NCI-H1694 treated with DMSO at 0.1 percent for 48 hours (cell line): ENCODE measurements at regions not wholly inside any gene's neighbourhood (a gene's known extent, or its start where the extent isn't known, plus 50 kb on each side); places are given as distances from the start of the nearest gene placed in this dataset.

Source experiments
- DNase-seq: peaks from one replicate; lab custom pipeline; 2025; lab: John Stamatoyannopoulos, UW

DNA sequence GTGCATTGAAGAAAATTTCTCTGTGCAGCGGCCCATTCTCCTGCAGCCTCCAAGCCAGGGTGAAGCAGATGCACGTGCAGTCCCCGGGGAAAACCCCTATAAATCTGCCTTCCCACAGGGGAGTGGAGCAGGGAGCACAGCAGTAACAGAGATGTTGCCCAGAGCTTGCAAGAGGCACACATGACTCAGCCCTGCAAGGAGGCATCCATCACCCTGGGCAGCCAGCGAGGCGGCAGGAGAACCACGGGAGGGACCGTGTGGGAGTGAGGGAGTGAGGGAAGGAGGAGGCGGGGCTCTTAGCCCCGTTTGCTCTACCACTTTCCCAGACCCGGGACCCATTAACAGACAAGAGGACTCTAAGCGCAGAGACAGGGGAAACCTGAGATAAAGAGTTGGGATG is 96.2 kb upstream of the ARAP3 start:
- no peak for DNase-seq

DNA sequence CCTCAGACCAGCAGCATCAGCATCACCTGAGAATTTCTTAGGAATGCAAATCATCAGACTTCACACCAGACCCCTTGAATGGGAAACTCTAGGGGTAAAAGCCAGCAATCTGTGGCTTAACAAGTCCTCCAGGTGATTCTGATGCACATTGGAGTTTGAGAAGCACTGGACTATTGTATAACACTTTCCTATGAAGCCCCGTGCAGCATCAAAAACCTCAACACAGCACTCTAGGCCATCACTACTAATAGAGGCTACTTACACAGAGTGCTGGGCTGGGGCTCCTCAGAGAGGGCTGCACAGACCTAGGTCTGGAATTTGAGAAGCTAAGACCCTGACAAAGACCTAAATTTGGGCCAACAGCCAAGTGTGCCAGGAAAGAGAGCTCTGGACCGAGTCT is 95.7 kb upstream of the ARAP3 start:
- no peak for DNase-seq

DNA sequence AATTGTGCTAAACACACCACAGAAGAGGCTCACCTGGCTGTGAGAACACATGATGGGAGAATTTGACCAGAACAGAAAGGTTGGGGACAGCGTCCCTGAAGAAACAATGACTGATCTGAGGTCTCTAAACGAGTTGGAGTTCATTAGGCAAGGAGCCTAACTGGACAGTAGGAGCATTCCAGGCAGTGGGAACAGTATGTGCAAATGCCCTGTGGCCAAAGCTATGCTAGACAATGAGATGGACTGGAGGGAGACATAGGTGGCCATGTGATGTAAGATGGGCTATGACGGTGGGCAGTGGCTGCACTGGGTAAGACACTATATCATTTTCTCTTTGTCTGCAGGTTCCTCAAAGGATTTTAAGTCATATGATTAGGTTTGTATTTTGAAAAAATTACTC is 95.1 kb upstream of the ARAP3 start:
- no peak for DNase-seq

DNA sequence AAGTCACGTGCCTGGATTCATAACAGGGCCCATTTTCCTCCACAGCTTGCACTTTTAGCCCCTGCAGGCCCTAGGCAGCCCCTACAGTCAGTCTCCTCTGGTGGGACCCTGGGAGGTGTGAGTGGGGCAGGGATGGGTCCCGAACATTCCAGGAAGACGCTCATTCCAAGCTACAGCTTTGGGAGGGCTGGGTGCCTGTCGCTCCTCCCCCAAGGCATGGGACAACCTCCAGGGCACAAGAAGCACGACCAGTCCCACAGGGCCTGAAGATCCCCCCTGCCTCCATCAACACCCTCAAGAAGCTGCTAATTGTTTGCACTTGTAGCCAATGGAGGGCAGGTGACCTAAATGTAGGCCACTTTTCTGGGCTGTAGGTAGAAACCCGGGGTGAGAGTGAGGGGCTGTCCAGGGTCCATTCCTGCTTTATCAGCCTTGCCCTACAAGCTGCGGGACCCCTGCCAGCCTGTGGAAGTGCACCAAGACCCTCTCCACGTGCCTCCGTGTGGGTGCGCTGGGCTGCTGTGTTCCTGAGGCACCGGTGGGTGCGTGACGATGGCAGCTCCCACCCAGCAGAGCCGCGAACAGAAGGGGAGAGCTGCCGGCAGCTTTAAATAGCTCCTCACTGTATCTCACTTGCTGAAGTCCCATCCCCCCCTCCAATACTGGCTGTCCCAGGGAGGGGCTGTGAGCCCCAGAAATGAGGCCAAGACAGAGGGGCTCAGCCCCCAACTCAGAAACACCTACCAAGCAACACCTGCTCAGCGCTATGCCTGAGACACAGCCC is 91.9 kb upstream of the ARAP3 start:
- no peak for DNase-seq

DNA sequence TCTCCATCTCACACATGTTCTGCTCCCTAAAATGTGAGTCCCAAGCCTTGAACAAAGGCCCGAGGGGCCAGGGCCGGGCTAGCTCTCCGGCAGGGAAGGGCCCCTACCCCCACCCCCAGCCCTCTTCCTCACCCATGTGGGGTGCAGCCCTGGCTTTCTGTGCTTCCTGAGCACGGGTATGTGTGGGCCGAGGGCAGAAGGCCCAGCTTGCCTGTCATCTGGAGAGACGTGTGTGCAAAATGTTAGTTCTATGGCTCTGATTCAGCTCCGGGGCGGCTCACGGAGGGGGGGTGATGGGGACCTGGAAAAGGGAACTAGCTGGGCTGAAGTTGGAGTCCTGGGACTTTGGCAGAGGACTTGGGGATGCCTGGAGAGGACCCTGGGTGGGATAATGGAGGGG is 90.3 kb upstream of the ARAP3 start:
- no peak for DNase-seq

DNA sequence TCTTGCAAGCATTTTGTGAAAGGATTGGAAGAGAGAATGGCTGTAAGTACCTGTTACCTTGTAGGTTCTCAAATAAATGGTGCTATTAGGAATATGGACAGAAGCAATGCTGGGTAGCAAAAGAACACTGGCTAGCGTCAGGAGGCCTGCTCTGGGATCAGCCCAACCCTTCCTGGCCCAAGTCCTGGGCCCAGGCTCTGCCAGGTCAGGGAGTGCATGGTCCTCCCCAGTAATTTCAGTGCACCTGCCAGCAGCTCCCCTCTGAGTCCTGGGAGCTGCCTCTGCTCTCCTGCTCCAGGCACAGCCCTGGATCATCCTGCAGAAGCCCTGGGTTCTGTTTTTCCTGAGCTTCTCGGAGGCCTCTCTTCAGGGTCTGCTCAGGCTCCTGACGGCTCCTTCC is 89.5 kb upstream of the ARAP3 start:
- DNase-seq, result no peak

DNA sequence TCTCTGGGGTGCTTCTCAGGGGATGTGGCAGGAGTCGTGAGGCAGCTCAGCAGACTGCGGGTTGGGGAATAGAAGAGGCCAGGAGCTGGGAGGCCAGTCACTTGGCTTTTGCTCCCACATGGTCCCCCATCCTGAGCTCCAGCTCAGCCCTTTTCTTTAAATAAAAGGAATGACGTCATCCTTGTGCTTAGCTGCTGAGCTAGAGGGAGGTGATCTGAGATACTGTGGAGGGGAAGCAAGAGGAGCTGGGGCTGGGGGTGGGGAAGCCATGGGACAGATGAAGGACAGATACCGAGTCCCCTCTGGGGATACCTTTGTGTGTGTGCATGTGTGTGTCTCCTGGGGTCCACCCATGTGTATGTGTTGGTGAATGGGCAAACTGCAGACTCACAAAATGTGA is 89.0 kb upstream of the ARAP3 start:
- no peak for DNase-seq

DNA sequence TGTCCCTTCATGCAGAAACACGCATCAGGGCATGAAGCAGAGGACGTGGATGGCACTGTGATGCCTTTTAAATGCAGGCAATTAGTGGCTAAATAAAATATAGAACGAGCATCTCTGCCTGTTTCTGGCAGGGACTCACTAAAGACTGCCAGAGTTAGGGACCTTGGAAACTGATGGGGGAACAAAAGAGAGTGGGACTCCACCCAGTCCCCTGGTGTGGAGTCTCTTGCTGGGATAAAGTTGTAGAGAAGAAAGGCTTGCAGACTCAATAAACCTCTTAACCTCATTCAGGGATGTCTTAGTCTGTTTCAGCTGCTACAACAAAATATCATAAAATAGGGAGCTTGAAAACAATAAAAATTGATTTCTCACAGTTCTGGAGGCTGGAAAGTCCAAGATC is 87.6 kb upstream of the ARAP3 start:
- no peak for DNase-seq

DNA sequence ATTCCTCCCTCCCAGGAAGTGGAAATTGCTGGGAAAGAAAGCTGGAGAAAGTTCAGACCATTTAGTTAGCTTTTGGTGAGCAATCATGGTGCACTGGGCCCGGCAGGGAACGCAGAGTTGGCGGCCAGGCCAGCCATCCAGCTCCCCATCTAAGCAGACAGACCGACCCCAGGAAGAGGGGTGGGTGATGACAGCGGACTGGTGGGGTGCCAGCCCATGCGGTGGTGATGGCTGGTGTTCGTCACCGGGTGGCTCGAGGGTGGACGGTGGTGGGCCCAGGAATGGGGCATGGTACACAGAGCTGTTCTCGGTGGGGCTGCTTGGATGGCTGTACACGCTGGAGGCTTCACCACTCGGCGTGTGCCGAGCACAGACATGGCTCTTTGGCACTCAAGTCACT is 85.6 kb upstream of the ARAP3 start:
- DNase-seq, result no peak

DNA sequence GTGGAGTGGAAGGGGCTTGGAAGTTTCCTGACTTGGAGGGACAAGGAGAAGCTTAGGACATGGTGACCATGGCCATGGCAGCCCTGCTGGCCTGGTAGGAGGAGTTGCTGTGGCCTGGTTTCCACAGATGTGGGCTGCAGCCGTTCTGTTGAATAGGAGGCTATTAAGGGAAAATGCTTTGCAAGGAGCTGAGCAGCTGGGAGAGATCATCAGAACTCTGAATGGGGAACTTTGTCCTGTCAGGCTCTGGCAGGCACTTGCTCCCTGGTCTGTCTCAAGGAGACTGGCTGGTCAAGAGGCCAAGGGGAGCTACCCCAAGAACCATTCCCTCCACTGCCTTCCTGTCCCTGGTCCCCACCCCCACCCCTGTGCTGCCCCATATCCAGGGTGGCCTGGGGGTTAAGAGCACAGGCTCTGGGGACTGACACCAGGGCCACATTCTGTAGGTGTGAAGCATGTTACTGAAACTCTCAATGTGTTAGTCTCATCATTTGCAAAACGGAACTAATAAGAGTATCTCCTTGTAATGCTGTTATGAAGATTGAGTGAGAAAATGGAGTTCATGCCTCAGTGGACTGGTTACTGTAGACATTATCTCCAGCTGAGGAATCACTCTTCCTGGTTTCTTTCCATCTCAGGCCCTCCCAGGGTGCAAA is 84.0 kb upstream of the ARAP3 start:
- DNase-seq, result no peak

DNA sequence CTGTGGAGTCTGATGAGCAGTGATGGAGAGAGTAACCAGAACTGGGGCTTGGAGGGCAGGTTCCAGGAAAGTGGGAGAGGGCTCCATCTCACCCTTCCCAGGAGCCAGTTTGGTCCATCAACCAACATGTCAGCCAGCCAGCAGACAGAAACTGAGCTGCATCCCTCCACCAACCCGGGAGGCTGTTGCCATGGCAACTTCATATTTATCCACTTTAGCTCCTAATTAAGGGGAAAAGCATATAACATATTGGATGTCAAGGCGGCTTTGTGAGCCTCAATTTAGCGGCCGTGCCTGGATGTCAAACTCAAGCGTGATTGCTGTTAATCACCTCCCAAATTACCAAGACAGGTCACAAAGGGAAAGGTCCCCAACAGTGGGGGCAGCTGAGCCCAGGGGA is 81.5 kb upstream of the ARAP3 start:
- peak; percentile 23 for DNase-seq

DNA sequence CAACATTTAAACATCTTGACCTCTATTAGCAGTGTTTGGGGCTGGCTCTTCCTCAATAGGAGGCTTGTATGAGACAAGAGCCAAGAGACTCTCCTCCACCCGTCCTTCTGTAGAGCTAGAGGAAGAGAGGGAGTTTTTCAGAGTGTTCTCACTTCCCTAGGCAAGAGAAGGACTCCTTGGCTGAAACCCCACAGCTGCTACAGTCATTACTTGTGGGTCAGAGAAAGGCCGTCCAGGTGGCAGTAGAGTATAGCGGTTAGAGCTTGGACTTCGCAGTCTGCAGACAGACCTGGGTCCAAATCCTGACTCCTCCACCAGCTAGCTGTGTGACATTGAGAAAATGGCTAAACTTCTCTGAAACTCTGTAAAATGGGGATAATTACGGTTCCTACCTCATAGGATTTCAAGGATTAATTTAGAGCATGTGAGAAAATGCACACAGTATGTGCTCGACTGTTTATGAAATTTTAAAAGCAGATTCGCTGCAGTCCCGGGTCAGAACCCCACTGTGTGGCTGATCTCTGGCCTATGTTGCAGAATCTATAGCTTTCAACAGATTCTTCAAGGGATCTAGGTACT is 80.8 kb upstream of the ARAP3 start:
- DNase-seq, result no peak

DNA sequence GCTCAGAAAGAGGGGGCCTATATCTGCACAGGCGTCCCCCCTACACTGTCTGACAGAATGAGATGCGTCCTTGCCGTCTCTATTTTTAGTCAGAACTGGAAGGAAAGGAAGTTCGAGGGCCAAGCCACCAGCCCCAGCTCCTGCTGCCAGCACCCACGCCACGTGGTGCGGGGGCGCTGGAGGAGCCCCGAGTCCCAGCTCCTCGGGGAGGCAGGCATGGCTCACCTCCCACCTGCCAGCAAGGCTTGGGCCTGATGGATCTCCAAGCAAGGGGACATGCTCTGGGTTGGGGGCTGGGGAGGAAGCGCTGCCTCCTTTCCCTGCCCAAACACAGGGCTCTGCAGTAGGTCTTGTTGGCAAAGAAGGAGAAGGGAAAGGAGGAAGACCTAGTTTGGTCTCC is 80.3 kb upstream of the ARAP3 start:
- DNase-seq, result no peak

DNA sequence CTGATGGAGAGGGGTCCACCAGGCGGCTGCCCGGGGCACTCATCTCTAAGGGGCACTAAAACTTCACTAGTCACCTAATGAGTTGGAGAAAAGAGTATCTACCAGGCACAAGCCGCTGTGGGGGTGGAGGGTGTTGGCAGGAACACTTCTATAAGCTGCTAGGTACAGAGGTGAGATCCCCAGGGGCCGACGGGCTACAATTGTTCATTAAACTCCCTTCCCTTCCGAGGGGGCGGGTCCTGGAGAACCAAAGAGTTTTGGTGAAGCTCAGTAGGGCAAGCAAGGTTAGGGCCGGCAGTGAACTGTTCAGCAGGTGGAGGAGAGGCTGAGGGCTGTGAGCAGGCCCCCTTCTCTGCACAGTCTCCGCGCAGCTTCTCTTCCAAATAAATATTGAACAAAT is 78.7 kb upstream of the ARAP3 start:
- no peak for DNase-seq

DNA sequence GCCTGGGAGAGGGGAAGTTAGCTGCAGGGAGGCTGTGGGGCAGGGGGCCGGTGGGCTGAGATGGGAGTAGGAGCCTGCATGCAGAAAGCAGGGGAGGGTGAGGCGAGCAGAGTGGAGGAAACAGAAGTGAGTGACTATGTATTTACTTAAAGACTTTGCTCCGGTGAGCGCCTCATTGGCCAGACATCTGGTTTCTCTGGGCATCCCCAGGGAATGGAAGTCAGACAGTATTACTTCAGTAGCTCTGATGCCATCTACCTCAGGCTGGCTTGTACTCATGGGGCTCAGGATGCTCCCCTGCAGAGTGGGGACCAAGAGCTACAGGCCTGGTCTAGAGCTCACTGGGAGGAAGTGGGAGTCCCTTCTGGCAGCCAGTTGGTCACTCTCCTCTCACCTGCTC is 78.2 kb upstream of the ARAP3 start:
- DNase-seq, result no peak

DNA sequence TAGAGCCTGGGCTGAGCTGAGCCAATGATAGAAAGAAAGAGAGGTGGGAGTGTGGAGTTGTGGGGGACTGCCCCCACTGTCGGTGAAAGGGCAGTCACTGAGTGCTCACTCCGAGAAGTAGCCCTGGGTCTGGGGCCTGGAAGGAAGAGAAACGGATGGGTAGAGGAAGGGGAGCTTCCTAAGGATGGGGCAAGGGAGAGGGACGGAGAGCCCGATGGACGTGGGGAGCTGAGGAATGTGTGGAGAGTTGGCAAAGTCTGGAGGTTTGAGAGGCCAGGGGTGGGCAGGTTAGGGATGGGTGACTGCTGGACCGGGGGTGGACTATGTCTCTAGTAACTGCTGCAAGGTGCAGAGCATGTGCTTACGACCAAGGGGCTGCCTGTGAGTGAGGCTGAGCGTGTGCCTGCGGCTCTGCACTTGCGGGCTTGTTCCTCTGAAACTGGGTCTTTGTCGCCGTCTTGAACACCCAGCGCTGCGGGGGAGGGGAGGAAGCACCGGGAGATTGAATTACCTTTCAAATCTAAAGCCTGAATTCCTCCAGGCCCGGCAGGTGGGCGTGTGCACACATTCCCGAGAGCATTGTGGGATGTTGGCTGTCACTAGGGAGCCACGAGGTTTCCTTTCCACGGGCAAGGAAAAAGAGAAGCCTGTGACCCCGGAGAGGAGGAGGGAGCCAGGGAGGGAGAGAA is 76.4 kb upstream of the ARAP3 start:
- DNase-seq, result no peak

DNA sequence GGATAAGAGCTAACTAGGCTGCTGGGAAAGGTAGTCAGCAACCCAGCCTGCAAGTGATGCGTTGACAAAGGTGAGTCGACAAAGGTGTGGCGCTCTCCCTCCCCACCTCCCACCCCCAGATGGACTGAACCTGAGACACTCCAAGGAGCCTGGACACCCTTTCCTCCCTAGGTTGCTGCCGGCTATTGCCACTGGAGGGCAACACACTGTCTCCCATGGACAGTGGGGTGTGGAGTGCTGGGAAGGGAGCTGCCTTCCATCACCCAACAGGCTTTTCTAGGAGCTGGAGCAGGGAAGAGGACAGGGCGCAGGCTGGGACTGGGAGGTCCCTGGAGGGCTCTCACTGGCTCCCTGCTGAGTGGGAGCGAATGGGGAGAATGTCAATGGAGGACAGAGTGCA is 75.4 kb upstream of the ARAP3 start:
- no peak for DNase-seq

DNA sequence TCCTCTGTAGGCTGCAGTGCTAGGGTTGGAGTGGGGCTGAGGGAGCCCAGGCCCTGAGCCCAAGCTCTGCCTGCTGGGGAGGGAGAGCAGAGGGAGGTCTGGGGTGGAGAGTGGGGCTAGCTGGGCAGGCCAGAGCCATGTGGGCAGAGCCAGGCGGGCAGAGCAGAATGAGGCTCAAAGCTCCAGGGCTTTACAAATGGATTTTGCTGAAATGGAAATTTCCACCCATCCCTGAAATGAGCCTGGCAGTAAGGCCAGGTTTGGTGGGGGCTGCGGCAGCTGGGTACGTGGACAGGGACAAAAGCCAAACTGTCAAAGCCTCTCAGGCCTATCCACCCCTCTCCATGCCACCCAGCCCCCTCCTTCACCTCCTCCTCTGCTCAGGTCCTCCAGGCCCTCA is 74.2 kb upstream of the ARAP3 start:
- DNase-seq, result no peak

DNA sequence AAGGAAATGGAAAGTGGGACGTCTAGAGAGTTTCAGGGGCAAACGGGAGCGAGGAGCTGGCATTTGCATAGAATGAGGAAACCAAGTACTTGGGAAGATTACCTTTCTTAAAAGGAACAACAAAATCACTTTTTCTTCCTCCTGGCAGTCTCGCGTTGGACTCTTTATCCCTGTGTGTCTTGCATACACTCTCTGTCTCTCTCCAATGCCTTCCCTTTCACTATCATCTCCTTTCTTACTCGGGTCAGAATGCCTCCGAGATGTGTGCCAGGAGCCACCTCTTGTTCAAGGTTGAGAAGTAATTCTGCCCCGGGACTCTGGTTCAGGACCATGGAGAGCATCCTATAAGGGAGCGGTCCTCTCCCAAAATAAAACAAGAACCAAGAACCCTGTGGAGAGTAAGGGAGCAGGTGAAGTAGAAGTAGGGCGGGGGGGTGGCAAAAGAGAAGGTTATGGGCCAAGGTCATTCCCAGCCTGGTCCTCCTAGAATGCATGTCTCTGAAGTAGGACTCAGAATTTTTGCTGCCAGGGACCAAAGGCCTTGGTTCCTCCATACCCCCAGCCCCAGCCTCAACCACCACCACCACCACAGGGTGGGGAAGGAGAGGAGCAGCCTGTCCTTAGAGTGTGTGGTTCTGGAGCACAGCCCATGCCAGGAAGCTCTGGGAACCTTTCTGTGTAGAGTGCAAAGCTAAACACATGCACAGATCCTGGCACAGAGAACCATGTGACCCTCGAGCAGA is 72.1 kb upstream of the ARAP3 start:
- DNase-seq, result no peak

DNA sequence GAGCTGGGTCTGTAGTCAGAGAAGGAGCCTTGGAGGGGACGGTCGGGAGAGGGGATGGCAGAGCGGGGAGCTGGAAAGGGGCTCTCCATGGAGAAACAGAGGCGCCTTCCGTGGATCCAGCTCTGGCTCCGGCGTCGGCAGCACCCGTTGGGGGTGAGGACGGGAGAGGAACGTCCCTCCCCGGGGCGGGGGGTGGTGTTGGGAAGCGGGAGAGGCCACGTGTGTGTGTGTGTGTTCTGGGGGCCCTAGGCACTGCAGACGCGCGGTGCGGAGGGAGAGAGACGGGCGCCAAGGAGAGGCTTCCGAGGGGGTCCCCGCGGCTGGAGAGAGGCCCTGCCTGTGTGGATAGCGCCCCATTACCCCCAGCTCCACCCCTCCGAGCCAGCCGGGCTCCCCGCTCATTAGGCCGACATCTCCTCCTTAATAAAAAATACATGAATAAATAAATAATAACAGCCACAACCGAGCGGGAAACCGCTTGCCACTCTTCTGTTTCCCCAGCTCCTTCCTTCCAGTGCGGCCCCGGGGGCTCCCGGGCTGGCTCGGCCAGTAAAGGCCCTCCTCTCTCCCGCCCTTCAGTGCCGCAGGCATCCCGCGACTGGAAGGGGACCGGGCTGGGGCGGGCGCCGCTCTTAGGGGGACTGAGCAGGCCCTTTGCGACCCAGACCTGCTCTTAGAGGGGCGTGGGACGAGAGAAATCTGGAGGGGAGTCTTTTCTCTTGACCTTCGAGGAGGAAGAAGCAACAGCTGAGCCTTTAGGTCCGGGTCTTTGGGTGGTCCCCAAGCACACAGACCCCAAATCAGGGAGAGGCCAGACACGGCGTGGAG is 71.3 kb upstream of the ARAP3 start:
- DNase-seq, result no peak
